Small intestine (tissue), 7 donors: ENCODE measurements at regions not wholly inside any gene's neighbourhood (a gene's known extent, or its start where the extent isn't known, plus 50 kb on each side); places are given as distances from the start of the nearest gene placed in this dataset.

Source experiments
- DNase-seq, 2 donors: peaks; one replicate each; pipeline versions ENCODE4 v3.0.0 to v3.0.0-alpha.2; 2013
- FAIRE-seq: peaks from 2 replicates; lab custom pipeline; 2012; peaks lifted over from hg19 to GRCh38; lab: Jason Lieb, UNC
- H3K27ac ChIP-seq, 3 donors: one replicate each; pipeline ENCODE4 v1.5.1; 2013; ENCODE audit warnings: low read length in 2 of 3, mild to moderate bottlenecking in 2 of 3, control low read depth in 1 of 3, inconsistent platforms in 1 of 3, low read depth in 1 of 3, moderate library complexity in 1 of 3
- H3K27me3 ChIP-seq, 3 donors: one replicate each; pipeline ENCODE4 v1.6.1; 2013; ENCODE audit warnings: low read length in 3 of 3, inconsistent platforms in 1 of 3; ENCODE audit not compliant: control insufficient read depth in 3 of 3, insufficient read depth in 3 of 3
- H3K36me3 ChIP-seq, 3 donors: one replicate each; pipeline ENCODE4 v1.6.1; 2013; ENCODE audit warnings: low read length in 3 of 3, inconsistent platforms in 1 of 3, low read depth in 1 of 3, mild to moderate bottlenecking in 1 of 3, moderate library complexity in 1 of 3; ENCODE audit not compliant: control insufficient read depth in 3 of 3, insufficient read depth in 2 of 3
- H3K4me1 ChIP-seq, 3 donors: one replicate each; pipeline ENCODE4 v1.6.1; 2013; ENCODE audit warnings: low read length in 2 of 3, inconsistent platforms in 1 of 3, low read depth in 1 of 3, mild to moderate bottlenecking in 1 of 3, moderate library complexity in 1 of 3; ENCODE audit not compliant: control insufficient read depth in 3 of 3, insufficient read depth in 2 of 3
- H3K4me3 ChIP-seq, 3 donors: one replicate each; pipeline ENCODE4 v1.5.1; 2013; ENCODE audit warnings: low read length in 3 of 3, control low read depth in 1 of 3, inconsistent platforms in 1 of 3, low read depth in 1 of 3, mild to moderate bottlenecking in 1 of 3, moderate library complexity in 1 of 3
- H3K9me3 ChIP-seq, 2 donors: one replicate each; pipeline ENCODE4 v1.6.1; 2013; ENCODE audit warnings: low read depth in 1 of 2, low read length in 1 of 2; ENCODE audit not compliant: control insufficient read depth in 2 of 2, insufficient read depth in 1 of 2
- WGBS, 3 donors: extraction: QIAGEN DNeasy Blood & Tissue Kit; methylation state at CpG; one replicate each; pipeline ENCODE4 v1.1.7; 2013; 5-methylcytosine and 5-hydroxymethylcytosine counted together
- donor health status: healthy with polysubstance abuse.
- donor health status: control.
- donor health status: control.
- donor health status: Bipolar disorder and iron deficiency.
- donor health status: healthy.

DNA sequence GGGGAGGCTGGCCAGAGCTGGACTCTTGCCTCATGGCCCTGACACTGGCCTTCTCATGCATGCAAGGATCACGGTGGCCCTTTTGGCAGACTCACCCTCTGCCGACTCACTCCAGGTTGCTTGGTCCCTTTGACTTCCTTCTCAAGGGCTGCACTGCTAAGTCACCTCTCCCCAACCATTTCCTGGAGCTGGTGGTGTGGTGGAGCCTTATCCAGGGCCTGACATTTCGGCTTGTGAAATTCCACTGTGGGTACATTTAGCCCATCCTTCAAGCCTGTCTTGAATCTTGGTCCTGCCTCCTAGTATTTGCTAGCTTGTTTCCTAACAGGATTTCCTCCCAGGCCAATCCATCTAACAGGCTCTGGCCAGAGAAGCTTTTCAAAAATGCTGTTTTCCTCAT lies 52.6 kb upstream of the JUN start:
- Histone ChIP-seq H3K36me3 (no peaks in the 10 kb centered on the region), H3K4me1 (no peaks in the 10 kb centered on the region), H3K4me3 (no peak overlapping the region), H3K27me3 (no peaks in the 10 kb centered on the region), H3K9me3 (no peaks in the 10 kb centered on the region), H3K27ac (no peak overlapping the region)
- 73 to 90% (median 86%) methylated on average over 3 of the region's 3 CpGs for WGBS, 3 donors
- no peak for DNase-seq
- FAIRE-seq: no peak

GRCh38 chr1:58837886-58838285 lies 54.0 kb upstream of the JUN start:
- H3K4me1 ChIP-seq: no peaks in the 10 kb centered on the region
- FAIRE-seq (no peak), DNase-seq (no peak)
- no peaks in the 10 kb centered on the region for H3K27me3 ChIP-seq
- H3K36me3 ChIP-seq: no peaks in the 10 kb centered on the region
- H3K9me3 ChIP-seq: no peaks in the 10 kb centered on the region
- no peak overlapping the region for H3K27ac ChIP-seq
- H3K4me3 ChIP-seq: no peak overlapping the region

- WGBS, 3 donors: 69 to 75% (median 72%) methylated on average over 5 of the region's 5 CpGs
- FAIRE-seq: no peak
Observed at GRCh38 chr1:58839147-58839795, 55.4 kb upstream of the JUN start.

GRCh38 chr1:58839846-58840835 lies 56.3 kb upstream of the JUN start:
- no peak overlapping the region for H3K27ac ChIP-seq
- H3K4me1 ChIP-seq: no peaks in the 10 kb centered on the region
- no peak for DNase-seq
- WGBS, 3 donors: 94 to 96% (median 95%) methylated on average over 5 of the region's 5 CpGs
- no peaks in the 10 kb centered on the region for H3K36me3 ChIP-seq
- no peak for FAIRE-seq
- H3K27me3 ChIP-seq: no peaks in the 10 kb centered on the region
- H3K4me3 ChIP-seq: no peak overlapping the region
- H3K9me3 ChIP-seq: no peaks in the 10 kb centered on the region

More at GRCh38 chr1:58839147-58839795, 55.4 kb upstream of the JUN start:
- no peak for DNase-seq
- Histone ChIP-seq H3K4me1 (no peaks in the 10 kb centered on the region), H3K27ac (no peak overlapping the region), H3K4me3 (no peak overlapping the region), H3K9me3 (no peaks in the 10 kb centered on the region), H3K27me3 (no peaks in the 10 kb centered on the region), H3K36me3 (no peaks in the 10 kb centered on the region)

DNA sequence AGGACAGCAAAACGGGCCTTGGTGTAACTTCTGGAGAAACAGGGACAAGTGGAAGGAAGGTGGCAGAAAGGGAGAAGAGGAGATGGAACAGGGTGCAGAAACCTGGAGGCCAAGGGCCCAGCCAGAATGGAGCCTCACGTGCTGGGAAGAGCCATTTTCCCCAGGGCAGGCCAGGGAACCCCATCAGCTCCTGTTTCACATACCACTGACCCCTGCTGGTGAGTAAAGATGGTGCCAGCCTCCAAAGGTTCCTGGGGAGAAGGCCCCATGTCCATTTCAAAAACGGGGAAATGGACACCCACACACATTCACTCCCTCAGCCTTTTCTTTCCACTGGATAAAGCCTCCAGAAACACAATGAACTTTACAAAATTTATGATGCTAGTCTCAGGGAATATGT lies 57.6 kb upstream of the JUN start:
- 85 to 96% (median 90%) methylated on average over 3 of the region's 3 CpGs for WGBS, 3 donors
- Histone ChIP-seq H3K27me3 (no peaks in the 10 kb centered on the region), H3K4me3 (no peak overlapping the region), H3K9me3 (no peaks in the 10 kb centered on the region), H3K4me1 (no peaks in the 10 kb centered on the region), H3K27ac (no peak overlapping the region), H3K36me3 (no peaks in the 10 kb centered on the region)
- no peak for FAIRE-seq
- peak in 1 of 2 donors; percentile 36 for DNase-seq

DNA sequence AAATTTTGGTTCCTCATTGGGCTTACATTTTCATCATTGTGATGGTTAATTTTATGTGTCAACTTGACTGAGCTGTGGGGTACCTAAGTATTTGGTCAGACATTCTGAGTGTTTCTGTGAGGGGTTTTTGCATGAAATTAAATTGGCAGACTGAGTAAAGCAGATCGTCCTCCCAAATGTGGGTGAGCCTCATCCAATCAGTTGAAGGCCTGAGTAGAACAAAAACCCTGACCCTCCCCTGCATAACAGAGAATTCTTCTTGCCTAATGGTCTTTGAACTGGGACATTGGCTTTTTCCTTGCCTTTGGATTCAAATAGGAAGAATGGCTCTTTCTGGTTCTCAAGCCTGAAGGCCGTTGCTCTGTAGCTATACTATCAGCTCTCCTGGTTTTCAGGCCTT lies 59.1 kb upstream of the JUN start:
- H3K27ac ChIP-seq: no peak overlapping the region
- H3K27me3 ChIP-seq: no peaks in the 10 kb centered on the region
- H3K36me3 ChIP-seq: no peaks in the 10 kb centered on the region
- 91 to 98% (median 97%) methylated on average over 2 of the region's 2 CpGs for WGBS, 3 donors
- no peak for FAIRE-seq
- no peaks in the 10 kb centered on the region for H3K4me1 ChIP-seq
- H3K4me3 ChIP-seq: no peak overlapping the region
- no peak for DNase-seq
- H3K9me3 ChIP-seq: no peaks in the 10 kb centered on the region

DNA sequence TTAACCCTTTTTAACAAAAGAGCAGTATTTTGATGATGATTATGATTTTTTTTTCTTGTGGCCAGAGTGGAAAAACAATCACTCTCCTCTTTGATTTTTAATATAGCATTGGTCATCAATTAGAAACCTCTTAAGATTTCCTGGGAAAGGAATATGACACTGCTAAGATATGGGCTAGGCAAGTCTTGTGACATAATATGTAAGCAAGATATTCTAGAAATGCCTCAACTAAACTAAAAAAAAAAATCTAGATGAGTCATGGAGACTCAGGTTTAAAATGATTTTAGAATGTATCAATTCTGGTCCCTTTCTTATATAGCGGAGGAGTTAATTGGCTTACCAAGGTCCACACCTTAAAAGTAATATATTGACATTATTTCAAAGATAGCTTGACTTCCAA lies 60.3 kb upstream of the JUN start:
- peaks cover 0 to 3% (median 0%) of the 10 kb centered on the region in 3 donors for H3K4me1 ChIP-seq
- H3K36me3 ChIP-seq: peaks cover 0 to 2% (median 0%) of the 10 kb centered on the region in 3 donors
- 94 to 100% (median 97%) methylated on average over 1 of the region's 1 CpG for WGBS, 3 donors
- DNase-seq (no peak), FAIRE-seq (no peak)
- no peaks in the 10 kb centered on the region for H3K27me3 ChIP-seq
- H3K27ac ChIP-seq: no peak overlapping the region
- no peak overlapping the region for H3K4me3 ChIP-seq
- H3K9me3 ChIP-seq: no peaks in the 10 kb centered on the region

GRCh38 chr1:58845942-58846341 lies 62.1 kb upstream of the JUN start:
- Histone ChIP-seq H3K27ac (no peak overlapping the region), H3K4me1 (peaks cover 0 to 3% (median 0%) of the 10 kb centered on the region in 3 donors), H3K36me3 (peaks cover 0 to 2% (median 0%) of the 10 kb centered on the region in 3 donors), H3K9me3 (no peaks in the 10 kb centered on the region), H3K4me3 (no peak overlapping the region), H3K27me3 (no peaks in the 10 kb centered on the region)
- 88 to 95% (median 92%) methylated on average over 4 of the region's 4 CpGs for WGBS, 3 donors
- FAIRE-seq (no peak), DNase-seq (no peak)
